SK-N-SH treated with all-trans-retinoic acid at 6 μM for 48 hours (cell line): ENCODE measurements at regions not wholly inside any gene's neighbourhood (a gene's known extent, or its start where the extent isn't known, plus 50 kb on each side); places are given as distances from the start of the nearest gene placed in this dataset.
"Not testable (repeated sequence)": the region's sequence is repeated elsewhere in the genome, so short reads cannot be mapped to it uniquely, and the experiment has no call there.

Source experiments
- CSDC2 ChIP-seq: fragments of 250-450 bp; sonication (Bioruptor Pico); IDR thresholded peaks from 2 replicates; pipeline ENCODE4 v1.5.0; 2020; ENCODE audit warnings: mild to moderate bottlenecking, moderate library complexity
- RARB ChIP-seq: fragments of 250-450 bp; sonication (Bioruptor Pico); IDR thresholded peaks from 2 replicates; pipeline ENCODE4 v1.8.0; 2021; ENCODE audit warnings: mild to moderate bottlenecking, moderate library complexity
- SNAI2 ChIP-seq: fragments of 250-450 bp; sonication (Bioruptor Pico); IDR thresholded peaks from 2 replicates; pipeline ENCODE4 v1.5.0; 2020; ENCODE audit warnings: mild to moderate bottlenecking, moderate library complexity
- TOX ChIP-seq: fragments of 250-450 bp; sonication (Bioruptor Pico); IDR thresholded peaks from 2 replicates; pipeline ENCODE4 v1.8.0; 2021; ENCODE audit warnings: mild to moderate bottlenecking, moderate library complexity, borderline replicate concordance
- ZFP30 ChIP-seq: fragments of 450-650 bp; formaldehyde crosslinking; IDR thresholded peaks from 2 replicates; pipeline ENCODE4 v1.5.0; 2022; ENCODE audit warnings: mild to moderate bottlenecking, moderate library complexity
- ZNF565 ChIP-seq: fragments of 450-650 bp; formaldehyde crosslinking; conservative IDR thresholded peaks from 2 replicates; pipeline ENCODE4 v1.5.0; 2020; ENCODE audit warnings: low read depth, mild to moderate bottlenecking, moderate library complexity
- ZNF70 ChIP-seq: fragments of 450-650 bp; formaldehyde crosslinking; IDR thresholded peaks from 2 replicates; pipeline ENCODE4 v1.5.0; 2020; ENCODE audit warnings: mild to moderate bottlenecking, moderate library complexity
- ZNF8 ChIP-seq: fragments of 450-650 bp; formaldehyde crosslinking; IDR thresholded peaks from 2 replicates; pipeline ENCODE4 v1.5.0; 2020; ENCODE audit warnings: mild to moderate bottlenecking, moderate library complexity

- TF ChIP-seq RARB (CRISPR knock-in tag); ZFP30 (CRISPR knock-in tag); TOX (CRISPR knock-in tag); ZNF8 (CRISPR knock-in tag); CSDC2; SNAI2 (CRISPR knock-in tag); ZNF565 (CRISPR knock-in tag); ZNF70 (CRISPR knock-in tag): not testable (repeated sequence)
Observed at GRCh38 chr3:197447781-197448180, 108.0 kb downstream of the BDH1 start.
